MM.1S (cell line): ENCODE measurements at regions not wholly inside any gene's neighbourhood (a gene's known extent, or its start where the extent isn't known, plus 50 kb on each side); places are given as distances from the start of the nearest gene placed in this dataset.

Experiments
- CTCF ChIP-seq: fragments of 300-600 bp; sonication (generic); IDR thresholded peaks from 2 replicates; pipeline ENCODE4 v1.5.1; 2016; ENCODE audit warnings: antibody characterized with exemption, low read length, mixed read lengths
- EZH2 ChIP-seq: fragments of 300-600 bp; sonication (generic); optimal IDR thresholded peaks from 2 replicates; pipeline ENCODE3; 2017; ENCODE audit warnings: low read depth, mild to moderate bottlenecking, antibody characterized with exemption, low read length, mixed read lengths
- EZH2phosphoT487 ChIP-seq: fragments of 300-600 bp; sonication (generic); IDR thresholded peaks from 2 replicates; pipeline ENCODE4 v1.6.1; 2018; ENCODE audit warnings: antibody characterized with exemption, low read length

- no peak for TF ChIP-seq CTCF
- TF ChIP-seq EZH2phosphoT487, result no peak
- no peak for TF ChIP-seq EZH2
Measured at GRCh38 chr18:73749304-73749703, 398.3 kb downstream of the FBXO15 start.
